GM21529 (cell line): ENCODE measurements at regions not wholly inside any gene's neighbourhood (a gene's known extent, or its start where the extent isn't known, plus 50 kb on each side); places are given as distances from the start of the nearest gene placed in this dataset.

Source experiments
- ATAC-seq: cut with Tn5 transposase; IDR thresholded peaks from one replicate; pipeline ENCODE4 v1.9.1; 2021; ENCODE audit not compliant: unreplicated experiment

DNA sequence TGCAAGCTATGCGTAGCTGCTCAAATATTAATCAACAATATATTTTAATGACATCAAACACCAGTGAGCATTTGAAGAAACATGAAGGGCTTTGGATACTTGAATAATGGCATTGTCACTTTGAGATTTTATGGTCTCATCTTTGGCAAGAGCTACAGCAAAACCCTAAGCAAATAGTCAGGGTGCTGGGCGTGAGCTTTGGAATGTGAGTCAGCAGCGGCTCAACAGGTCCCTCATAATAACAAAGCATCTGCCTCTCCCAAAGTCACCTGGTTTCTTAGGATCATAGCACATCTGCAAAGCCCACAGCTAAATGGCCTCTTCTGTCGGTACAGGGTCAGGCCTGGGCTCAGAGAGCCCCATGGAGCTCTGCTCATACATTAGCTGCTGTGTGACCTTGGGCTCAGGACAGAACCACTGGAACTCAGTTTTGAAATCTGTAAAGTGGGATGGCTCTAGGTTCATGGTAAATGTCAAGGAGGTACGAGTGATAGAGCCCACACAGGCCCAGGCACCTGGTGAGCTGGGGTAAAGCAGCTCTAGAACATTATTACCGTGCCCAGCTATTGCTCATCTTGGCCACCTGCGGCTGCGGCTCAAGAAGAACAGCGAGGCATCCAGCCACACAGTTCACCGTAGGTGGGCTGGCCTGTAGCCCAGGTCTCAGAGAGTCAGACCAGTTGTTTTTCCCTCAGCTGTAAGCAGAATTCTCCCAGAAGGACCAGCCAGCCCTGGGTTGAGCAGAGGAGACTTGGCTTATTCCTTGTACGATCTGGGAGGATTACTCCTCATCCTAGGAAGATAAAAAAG lies 544.5 kb upstream of the CDH11 start:
- ATAC-seq, result no peak

DNA sequence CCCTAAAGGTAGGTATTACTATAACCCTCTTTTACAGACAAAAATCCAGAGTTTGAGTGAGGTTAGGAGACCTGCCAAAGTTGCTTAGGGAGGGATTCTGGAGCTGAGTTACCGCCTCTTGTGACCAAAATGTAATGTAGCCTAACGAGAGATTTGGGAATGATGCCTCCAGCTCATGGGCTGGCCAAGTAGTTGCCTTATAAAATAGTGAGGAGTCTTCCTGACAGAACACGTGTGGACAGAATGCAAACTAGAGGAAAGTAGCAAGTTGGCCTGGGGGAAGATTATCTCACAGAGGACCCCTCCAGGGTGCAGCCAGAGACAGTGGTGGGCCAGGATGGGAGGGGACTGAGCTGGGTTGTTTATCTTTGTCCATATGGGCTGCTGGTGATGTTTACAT lies 543.7 kb upstream of the CDH11 start:
- ATAC-seq, result no peak

DNA sequence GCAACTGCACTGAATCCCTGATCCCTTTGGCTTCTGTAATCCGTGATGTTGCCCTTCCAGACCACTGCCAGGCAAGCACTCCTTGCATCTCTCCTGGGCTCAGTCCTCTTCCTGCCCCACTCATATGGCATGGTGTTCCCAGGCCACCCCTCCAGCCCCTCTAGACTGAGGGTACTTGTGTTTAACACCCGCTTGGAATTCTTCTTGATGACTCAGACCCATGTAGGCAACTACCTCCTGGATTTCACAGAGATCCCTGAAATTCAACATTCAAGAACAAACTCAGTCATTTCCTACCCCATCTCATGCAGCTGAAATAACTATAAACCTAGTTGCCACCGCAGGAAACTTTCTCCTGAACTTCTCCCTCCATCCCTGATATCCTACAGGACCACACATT lies 541.9 kb upstream of the CDH11 start:
- ATAC-seq, result no peak

DNA sequence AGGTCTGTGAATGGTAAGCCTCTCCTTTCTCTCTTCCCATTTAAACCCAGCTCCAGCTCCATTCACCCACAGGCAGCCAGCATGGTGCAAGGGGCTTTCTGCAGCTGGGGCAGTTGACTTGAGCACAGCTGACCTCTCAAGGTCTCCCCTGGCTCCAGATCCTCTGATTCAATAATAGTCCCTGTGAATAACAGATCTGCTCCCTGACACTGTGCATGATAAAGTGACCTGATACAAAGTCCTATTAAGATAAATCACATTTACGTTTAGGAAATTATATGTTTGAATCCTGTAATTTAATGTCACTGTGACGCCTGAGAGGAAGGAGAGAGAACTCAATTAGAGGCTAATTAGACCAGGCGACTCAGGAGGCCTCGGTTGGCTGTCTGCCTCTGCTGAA lies 540.4 kb upstream of the CDH11 start:
- ATAC-seq, result no peak

DNA sequence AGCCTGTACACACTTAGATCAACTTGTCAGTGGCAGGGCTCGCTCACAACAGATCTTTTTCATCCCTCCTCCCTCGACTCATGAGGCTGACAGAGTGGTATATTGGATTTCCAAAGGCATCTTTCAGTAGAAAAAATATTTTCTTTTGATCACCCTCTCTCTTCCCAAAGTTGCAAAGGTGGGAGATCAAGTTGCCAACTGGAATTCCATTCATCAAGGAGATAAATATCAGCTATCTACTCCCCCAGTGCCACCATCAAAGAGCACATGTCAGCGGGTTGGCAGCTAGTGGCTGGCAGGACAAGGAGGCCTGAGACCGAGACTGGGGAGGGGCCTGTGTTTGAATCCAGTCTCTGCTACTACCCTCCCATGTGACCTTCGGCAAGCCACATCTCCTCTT lies 539.7 kb upstream of the CDH11 start:
- no peak for ATAC-seq

DNA sequence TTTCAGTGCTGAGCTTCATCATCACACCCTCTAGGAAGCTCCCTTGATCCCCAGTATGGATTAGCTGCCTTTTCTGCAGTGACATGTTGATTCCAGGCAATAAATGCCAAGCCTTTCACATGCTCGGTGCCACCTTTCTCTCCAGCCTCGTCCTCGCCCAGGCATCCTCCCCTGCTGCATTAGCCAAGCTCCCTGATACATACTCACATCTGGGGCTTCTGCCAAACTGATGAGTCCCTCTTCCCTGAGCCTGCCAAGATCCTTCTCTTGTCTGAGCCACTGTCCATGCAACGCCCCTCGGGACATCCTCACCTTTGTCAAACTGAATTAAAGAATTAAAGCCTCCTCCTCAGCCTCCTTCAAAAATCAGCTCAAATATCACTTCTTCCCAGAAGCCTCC lies 538.5 kb upstream of the CDH11 start:
- ATAC-seq, result no peak

DNA sequence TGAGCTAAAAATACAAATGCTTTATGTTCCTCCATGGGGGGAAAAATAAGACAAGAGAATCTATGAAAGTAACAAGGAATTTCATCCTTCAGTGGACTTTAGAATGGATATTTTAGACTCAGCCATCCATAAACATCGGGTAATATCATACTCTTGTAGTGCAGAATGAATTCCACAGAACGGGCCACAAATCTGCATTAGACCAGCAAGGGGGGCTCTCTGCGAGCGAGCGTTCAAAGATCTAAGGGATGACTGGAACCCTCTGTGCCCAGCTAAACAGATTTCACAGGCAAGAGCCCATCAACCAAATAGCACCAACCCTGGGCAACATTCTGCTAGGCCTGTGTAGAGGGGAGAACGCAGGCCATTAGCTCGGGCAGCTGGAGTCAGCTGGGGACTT lies 537.9 kb upstream of the CDH11 start:
- ATAC-seq, result no peak

DNA sequence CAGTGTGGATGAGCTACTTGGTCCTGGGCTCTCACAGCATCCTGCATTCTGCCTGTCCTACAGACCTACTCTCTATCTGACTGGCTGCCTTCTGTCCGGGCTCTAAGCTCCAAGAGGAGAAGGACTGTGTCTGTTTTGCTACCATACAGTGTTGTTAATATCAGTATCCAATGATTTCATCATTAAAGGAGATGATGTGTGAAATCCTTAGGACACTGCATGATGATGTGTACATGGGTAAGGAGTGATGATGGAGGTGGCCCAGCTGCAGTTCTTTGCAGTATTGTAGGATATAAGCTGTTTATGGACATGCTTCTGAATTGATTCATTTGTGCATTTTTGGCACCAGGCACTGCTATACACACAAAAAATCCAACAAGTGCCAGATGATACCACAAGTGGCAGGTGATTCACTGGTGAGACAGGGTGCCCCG lies 536.9 kb upstream of the CDH11 start:
- no peak for ATAC-seq

DNA sequence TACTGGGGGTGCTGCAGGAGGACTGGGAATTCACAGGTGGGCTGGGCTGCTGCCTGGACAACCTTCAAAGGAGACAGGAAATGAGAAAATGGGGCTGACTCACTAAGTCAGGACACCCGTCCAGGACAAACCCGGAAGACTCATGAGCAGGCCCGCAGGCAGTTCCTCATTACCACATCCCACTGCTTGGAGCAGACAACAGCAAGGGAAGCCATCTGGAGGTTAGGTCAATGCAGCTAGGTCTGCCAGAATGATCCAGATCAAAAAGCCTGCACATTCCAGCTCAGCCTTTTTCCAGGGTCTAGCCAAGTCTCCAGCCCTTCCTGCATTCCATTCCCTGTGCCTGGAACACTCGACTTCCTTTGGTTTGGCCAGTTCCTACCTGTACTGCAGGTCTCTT lies 536.5 kb upstream of the CDH11 start:
- no peak for ATAC-seq

DNA sequence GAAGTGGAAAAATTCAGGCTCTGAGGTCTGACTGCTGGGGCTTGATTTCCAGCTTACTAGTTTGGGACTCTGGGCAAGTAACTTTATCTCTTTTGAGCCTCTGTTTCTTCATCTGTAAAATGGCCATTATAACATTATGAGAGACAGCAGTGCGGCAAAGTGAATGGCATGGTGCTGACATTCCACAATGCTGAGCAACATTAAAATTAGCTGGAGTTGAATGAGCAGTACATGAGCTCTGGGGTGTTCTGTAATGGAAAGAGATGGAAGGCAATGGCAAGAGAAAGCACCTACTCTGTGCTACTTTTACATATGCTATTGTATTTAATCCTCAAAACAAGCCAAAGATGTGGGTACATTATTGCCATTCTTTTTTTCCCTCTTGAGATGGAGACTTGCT lies 535.7 kb upstream of the CDH11 start:
- no peak for ATAC-seq

DNA sequence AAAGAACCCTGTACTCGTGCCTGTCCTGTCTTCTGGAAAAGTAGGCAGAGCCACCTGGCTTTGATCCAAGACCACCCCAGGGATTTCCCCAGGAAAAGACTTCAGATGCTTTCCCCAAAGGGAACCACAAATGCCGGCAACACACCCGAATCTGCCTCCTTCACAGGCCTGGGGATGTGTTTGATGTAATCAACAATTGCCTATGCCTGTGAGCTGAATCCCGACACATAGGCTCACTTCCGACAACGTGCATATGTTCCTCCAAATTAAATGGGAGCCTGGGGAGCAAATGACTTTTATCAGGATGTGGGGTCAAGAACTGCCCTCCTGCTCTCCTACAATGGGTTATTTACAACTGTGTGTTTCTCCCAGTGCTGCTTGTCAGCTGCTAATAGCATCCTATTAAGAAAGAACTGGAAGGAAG lies 535.2 kb upstream of the CDH11 start:
- ATAC-seq, result no peak

DNA sequence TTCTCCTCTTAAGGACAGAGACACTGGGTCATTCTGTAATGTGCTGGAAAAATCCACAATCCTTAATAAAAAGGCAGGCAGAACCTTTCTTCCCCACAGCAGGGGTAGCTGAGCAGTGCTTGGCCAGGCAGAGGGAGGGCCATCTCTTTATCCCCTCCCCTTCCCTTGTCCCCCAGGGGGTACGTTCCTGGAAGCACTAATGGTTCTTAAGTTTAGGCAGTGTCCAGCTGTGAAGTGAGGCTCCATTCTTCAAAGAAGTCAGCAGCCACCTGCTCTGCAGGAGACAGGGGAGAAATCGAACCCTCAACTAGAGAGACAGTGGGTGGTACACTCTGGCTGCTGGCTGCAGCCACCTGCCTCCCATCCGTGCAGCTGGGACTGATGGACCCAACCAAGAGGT lies 533.9 kb upstream of the CDH11 start:
- no peak for ATAC-seq

DNA sequence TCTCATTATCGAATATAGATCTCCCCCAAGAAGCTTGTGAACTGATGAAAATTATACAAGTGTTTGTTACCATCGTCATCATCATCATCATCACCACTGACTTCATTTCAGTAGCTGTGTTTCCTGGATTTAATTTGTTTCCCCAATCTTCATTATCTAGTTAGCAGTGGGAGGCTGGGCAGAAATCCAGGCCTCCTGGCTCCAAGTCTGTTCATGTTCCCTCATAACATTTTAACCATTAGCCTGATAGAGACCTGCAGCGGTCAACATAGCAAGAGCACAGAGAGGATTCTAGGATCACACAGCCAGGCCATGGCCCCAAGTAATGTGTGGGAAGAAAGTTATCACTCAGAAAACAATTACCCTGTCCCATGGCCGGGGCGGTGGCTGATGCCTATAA lies 526.2 kb upstream of the CDH11 start:
- ATAC-seq, result no peak

DNA sequence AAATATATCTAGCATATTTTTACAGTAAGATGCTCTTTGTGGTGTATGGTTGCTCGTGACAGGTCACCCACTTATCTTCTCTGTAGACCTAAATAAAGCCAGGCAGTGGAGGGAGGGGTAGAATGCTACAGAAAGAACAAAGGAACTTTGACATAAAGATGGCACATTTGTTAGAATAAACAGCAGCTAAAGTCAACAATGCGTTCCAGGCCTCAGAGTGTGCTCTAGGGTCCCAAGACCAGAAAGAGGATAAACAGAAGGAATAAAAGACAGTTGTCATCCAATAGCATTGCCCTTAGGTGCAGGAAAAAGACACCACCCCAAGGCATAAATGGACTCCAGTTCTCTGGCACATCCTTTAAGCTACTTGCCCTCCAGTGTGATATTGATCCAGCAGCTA lies 523.0 kb upstream of the CDH11 start:
- no peak for ATAC-seq

DNA sequence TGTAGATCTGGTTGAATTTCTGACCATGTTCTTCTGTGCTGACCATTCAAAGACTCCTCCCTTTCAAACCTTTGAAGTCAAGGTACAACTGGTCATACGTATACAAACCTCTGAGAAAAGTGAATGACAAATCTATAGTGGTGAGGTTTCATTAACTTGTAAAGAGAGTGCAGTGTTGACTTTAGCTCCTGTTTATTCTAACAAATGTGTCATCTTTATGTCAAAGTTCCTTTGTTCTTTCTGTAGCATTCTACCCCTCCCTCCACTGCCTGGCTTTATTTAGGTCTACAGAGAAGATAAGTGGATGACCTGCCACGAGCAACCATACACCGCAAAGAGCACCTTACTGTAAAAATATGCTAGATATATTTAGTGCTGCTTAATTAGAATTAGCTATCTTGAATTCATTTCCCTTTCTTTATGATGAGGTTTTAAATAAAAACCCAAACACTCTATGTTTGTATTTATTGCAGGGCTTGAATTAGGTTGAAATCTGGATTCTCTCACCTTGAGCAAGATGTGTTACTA lies 520.0 kb upstream of the CDH11 start:
- no peak for ATAC-seq

DNA sequence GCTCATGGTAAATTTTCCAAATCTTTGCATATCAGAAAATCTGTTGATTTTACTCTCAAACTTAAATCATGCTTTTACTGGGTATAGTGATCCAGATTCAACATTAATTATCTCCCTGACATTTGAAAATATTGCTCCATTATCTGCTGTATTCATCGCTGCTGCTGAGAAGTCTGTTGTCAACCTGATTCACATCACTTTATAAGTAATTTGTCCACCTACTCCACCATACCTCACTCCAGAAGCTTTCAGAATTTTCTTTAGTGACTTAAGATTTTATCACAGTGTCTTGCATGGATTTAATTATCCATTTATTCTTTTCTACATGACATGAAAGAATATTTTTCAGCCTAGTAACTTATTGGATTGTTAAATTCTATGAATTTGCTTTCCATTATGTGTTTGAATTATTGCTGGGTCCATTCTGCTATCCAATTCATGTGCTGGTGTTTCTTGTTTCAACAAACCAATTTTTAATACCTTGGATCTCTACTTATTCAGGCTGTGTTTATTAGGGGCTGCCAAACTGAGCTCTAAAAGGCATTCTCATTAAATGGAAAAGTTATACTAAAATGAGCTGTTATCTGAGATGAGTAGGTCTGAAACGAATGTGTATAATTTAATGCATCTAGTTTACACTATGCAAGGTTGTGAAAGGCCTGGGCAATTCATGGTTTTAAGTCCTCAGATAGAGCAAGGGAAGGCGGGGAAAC lies 519.3 kb upstream of the CDH11 start:
- ATAC-seq, result no peak

DNA sequence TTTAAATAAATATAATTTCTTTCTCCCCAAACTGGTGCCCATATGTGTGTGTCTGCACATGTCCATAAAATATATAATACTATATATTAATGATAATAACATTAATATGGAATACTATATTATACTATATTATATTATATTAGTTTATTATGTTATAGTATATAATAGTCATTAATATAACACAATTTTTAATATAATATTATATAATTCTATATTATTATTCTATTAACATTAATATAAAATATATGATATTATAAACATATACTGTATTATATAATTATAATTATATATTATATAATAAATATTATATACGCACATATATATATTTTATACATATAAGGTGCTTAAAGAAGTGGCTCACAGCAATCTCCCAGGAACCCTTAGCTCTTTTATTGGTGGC lies 513.0 kb upstream of the CDH11 start:
- ATAC-seq, result no peak

DNA sequence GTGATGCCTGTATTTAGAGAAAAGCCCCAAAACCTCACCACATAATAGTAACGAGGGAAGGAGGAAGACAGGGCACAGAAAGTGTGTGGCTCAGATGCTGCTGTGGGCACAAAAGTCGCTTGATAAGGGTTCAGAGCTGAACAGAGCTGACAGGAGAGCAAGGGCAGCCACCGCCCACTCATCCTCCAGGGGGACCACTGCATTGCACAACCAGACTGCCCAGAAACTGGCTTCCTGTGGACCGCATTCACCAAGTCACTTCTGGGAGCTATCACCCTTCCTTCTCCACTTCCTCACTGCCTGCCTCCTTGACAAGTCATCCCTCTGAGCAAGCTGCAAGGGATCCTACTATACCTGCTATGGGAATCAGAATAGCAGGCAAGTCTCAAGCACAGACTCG lies 512.4 kb upstream of the CDH11 start:
- ATAC-seq, result no peak

DNA sequence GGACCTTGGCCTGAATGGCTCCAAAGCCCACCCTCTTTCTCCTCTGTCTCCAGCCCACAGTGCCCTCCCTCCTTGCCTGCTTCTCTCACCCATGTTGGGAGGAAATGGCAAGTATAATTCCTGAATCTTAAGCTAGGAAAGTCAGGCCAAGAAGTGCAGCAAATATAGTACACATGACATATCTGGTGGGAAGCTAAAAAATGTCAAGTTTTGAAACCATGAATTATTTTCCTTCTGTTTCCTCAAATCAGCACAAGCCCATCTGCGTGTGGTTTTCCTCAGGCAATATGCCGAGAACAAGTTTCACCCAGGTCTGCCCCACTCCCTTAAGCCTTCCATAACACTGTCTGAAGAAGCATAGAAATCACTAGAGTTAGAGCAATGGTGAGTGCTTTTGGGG lies 502.8 kb upstream of the CDH11 start:
- ATAC-seq, result no peak

DNA sequence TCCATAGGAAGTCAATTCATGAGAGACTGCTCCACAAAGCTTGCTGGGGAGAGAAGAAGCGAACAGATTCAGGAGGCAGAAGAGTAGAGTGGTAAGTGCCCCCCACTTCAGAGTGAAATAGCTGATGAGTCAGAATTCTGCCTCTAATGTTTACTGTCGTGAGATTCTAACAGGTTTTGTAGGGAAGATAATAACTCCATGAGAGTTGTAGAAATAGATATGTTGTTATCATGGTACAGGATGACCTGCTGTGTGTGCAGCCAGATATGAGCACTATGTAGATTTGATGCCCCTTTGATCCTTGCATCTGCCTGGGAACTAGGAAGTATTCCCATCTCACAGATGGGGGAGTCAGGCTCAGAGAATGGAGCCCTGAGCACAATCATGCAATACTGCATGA lies 502.4 kb upstream of the CDH11 start:
- ATAC-seq, result no peak

DNA sequence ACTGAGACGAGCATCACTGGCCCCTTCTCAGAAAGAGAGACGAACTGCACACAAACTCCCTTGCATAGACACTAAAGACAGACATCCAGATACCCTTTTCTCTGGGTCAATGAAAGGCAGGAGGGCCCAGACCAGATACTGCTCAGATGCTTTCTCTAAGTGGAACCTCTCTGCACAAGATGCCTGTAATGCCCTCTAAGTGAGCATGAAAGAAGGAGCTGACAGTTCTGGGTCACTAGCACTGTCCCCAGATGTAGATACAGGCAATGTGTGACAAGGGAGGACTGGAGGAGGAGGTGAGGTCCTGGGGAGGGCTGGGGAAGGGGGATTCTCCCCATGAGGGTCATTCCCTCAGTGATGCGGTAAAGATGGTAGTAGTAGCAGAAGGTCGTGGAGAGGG lies 501.0 kb upstream of the CDH11 start:
- ATAC-seq, result no peak

DNA sequence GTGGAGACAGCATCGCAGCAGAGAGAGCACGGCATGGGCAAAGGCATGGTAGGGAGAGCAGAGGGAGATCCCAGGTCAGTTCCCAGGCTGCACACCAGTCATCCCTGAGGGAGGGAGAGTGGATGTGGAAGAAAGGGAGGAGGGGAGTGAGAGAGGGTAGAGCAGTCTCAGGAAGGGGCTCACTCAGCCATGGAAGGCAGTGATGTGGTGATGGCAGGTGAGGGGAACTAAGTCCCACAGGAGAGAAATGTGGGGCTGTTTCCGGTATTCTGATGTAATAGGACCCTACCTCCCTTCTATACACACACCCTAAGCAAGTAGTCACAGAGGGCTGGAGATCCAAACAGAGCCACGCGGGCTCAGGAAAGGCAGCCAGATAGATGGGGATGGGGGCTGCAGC lies 500.3 kb upstream of the CDH11 start:
- ATAC-seq, result no peak
